ENCODE measurements at regions not wholly inside any gene's neighbourhood (a gene's known extent, or its start where the extent isn't known, plus 50 kb on each side); places are given as distances from the start of the nearest gene placed in this dataset.

DNA sequence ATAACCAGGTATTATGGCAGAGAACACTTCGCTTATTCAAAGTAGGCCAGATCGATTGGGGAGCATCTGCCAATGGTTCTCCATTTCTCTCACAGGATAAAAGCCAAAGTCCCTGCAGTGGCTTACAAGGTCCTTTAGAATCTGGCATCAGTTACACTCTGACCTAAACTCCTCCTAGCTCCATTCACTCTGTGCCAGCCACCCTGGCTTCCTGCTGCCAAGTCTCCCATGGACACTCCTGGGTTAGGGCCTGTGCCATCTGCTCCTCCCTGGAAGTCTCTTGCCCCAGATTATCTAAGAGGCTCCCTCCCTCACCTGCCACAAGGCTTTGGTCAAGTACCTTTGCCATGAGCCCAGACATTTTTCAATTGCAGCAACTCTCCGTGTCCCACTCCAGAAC, 649.2 kb downstream of the DACH1 start:
- no peak for ATAC-seq

DNA sequence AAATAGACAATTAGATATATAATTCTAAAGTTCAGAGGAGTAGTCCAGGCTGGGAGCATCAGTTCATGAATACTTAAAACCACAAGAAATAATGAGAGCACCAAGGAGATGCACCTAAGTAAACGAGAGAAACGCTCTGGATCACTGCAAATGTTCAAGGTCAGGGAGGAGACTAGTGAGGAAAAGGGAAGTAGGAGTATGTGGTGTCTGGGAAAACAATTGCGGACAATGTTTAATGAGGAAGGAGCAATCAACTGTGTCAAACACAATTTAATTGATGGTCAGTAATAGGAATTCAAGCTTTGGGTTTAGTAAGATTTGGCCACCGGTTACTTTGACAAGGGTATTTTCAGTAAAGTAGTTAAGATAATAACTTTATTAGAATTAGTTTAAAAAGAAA, 652.2 kb downstream of the DACH1 start:
- TF ChIP-seq TOX (CRISPR knock-in tag; IDR thresholded peaks at IDR 0.05; ENCODE audit: borderline replicate concordance) (no peak), CSDC2 (CRISPR knock-in tag; IDR thresholded peaks at IDR 0.05) (no peak), RARB (CRISPR knock-in tag; IDR thresholded peaks at IDR 0.05) (no peak), OSR1 (CRISPR knock-in tag; IDR thresholded peaks at IDR 0.05) (no peak), ZNF70 (CRISPR knock-in tag; IDR thresholded peaks at IDR 0.05) (no peak), ISL1 (CRISPR knock-in tag; IDR thresholded peaks at IDR 0.05) (no peak), PATZ1 (CRISPR knock-in tag; IDR thresholded peaks at IDR 0.05; ENCODE audit: borderline replicate concordance) (no peak)
- no peak for ATAC-seq

More for the DNA sequence above, 649.2 kb downstream of the DACH1 start:
- TF ChIP-seq CSDC2 (CRISPR knock-in tag; IDR thresholded peaks at IDR 0.05) (no peak), ZFP3 (CRISPR knock-in tag; IDR thresholded peaks at IDR 0.05) (no peak), ZFP30 (CRISPR knock-in tag; IDR thresholded peaks at IDR 0.05) (no peak), PPARA (CRISPR knock-in tag; IDR thresholded peaks at IDR 0.05; ENCODE audit: borderline replicate concordance) (no peak), ZNF70 (CRISPR knock-in tag; IDR thresholded peaks at IDR 0.05) (no peak), ZNF8 (CRISPR knock-in tag; IDR thresholded peaks at IDR 0.05) (no peak), TSHZ2 (CRISPR knock-in tag; IDR thresholded peaks at IDR 0.05) (no peak), RARB (CRISPR knock-in tag; IDR thresholded peaks at IDR 0.05) (no peak), ARNTL (CRISPR knock-in tag; IDR thresholded peaks at IDR 0.05; ENCODE audit: borderline replicate concordance, low read depth) (no peak), TOX (CRISPR knock-in tag; IDR thresholded peaks at IDR 0.05; ENCODE audit: borderline replicate concordance) (no peak), ESRRG (CRISPR knock-in tag; IDR thresholded peaks at IDR 0.05) (no peak), SNAI2 (CRISPR knock-in tag; IDR thresholded peaks at IDR 0.05) (no peak), ZC3H10 (CRISPR knock-in tag; IDR thresholded peaks at IDR 0.05) (no peak), CSRNP3 (CRISPR knock-in tag; IDR thresholded peaks at IDR 0.05) (no peak), PATZ1 (CRISPR knock-in tag; IDR thresholded peaks at IDR 0.05; ENCODE audit: borderline replicate concordance) (no peak), POU6F1 (CRISPR knock-in tag; IDR thresholded peaks at IDR 0.05; ENCODE audit: borderline replicate concordance, low read depth) (no peak)
- TF ChIP-seq, protein P1, sequence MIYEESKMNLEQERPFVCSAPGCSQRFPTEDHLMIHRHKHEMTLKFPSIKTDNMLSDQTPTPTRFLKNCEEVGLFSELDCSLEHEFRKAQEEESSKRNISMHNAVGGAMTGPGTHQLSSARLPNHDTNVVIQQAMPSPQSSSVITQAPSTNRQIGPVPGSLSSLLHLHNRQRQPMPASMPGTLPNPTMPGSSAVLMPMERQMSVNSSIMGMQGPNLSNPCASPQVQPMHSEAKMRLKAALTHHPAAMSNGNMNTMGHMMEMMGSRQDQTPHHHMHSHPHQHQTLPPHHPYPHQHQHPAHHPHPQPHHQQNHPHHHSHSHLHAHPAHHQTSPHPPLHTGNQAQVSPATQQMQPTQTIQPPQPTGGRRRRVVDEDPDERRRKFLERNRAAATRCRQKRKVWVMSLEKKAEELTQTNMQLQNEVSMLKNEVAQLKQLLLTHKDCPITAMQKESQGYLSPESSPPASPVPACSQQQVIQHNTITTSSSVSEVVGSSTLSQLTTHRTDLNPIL (CRISPR knock-in tag; IDR thresholded peaks at IDR 0.05; ENCODE audit: low read depth): no peak

GRCh38 chr13:71214357-71214756, 652.6 kb downstream of the DACH1 start:
- TF ChIP-seq ZFP3 (CRISPR knock-in tag; IDR thresholded peaks at IDR 0.05) (no peak), ZFP30 (CRISPR knock-in tag; IDR thresholded peaks at IDR 0.05) (no peak), ZNF565 (CRISPR knock-in tag; conservative IDR thresholded peaks at IDR 0.05; ENCODE audit: low read depth) (no peak), CSDC2 (CRISPR knock-in tag; IDR thresholded peaks at IDR 0.05) (no peak), TOX (CRISPR knock-in tag; IDR thresholded peaks at IDR 0.05; ENCODE audit: borderline replicate concordance) (no peak), ZNF70 (CRISPR knock-in tag; IDR thresholded peaks at IDR 0.05) (no peak), PATZ1 (CRISPR knock-in tag; IDR thresholded peaks at IDR 0.05; ENCODE audit: borderline replicate concordance) (no peak), ZC3H10 (CRISPR knock-in tag; IDR thresholded peaks at IDR 0.05) (no peak), OSR1 (CRISPR knock-in tag; IDR thresholded peaks at IDR 0.05) (no peak), ZNF8 (CRISPR knock-in tag; IDR thresholded peaks at IDR 0.05) (no peak), ISL1 (CRISPR knock-in tag; IDR thresholded peaks at IDR 0.05) (no peak), GLIS3 (CRISPR knock-in tag; IDR thresholded peaks at IDR 0.05) (no peak), BACH2 (CRISPR knock-in tag; IDR thresholded peaks at IDR 0.05; ENCODE audit: borderline replicate concordance) (no peak), PPARA (CRISPR knock-in tag; IDR thresholded peaks at IDR 0.05; ENCODE audit: borderline replicate concordance) (no peak), RARB (CRISPR knock-in tag; IDR thresholded peaks at IDR 0.05) (no peak)
- no peak for ATAC-seq

All from SK-N-SH treated with all-trans-retinoic acid at 6 μM for 48 hours (cell line).